GM21723 (cell line): ENCODE measurements at regions not wholly inside any gene's neighbourhood (a gene's known extent, or its start where the extent isn't known, plus 50 kb on each side); places are given as distances from the start of the nearest gene placed in this dataset.

ENCODE experiments used
- ATAC-seq: cut with Tn5 transposase; IDR thresholded peaks from one replicate; pipeline ENCODE4 v1.9.1; 2021; ENCODE audit warnings: mild to moderate bottlenecking, moderate library complexity; ENCODE audit not compliant: unreplicated experiment

- ATAC-seq: no peak
Observed at GRCh38 chr2:242022550-242023290, 153.2 kb downstream of the RTP5 start.

GRCh38 chr2:242024751-242025355, 155.3 kb downstream of the RTP5 start:
- ATAC-seq: no peak

DNA sequence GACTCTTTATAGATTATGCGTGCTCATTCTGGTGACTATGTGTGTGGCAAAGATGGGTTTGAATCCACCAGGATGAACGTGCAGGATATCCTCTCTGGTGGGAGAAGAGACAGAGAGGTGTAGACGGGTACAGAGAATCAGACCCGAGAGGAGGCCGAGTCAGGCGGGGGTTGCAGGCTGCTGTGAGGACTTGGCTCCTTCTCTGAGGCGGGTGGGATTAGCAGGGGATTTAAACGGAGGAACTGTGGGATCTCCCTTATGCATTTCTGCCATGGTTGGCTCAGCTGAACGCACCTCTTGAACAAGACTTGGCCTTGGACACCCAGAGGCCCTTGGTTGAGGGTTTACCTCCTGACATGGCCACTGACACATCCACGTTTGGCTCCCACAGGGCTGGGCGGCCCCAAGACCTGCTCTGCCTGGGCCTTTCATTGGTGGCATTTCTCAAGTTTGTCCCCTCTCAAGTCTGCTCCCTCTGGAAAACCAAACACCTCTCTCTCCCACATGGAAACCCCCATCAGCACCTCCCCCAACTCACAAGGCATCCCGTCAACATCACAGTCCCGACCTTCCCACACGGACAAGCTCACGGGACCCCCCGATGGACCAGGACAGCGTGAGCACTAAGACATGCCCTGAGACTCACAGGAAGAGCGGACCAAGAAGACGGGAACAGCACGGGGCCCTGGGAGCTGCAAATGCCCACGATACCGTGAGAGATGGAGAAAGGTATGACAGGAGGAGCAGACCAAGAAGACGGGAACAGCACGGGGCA, 158.3 kb downstream of the RTP5 start:
- ATAC-seq: no peak

- ATAC-seq: no peak
Observed at GRCh38 chr2:242029422-242030225, 160.1 kb downstream of the RTP5 start.

GRCh38 chr2:242030226-242030575, 160.7 kb downstream of the RTP5 start:
- no peak for ATAC-seq

- ATAC-seq: no peak
Observed at GRCh38 chr2:242030858-242031257, 161.3 kb downstream of the RTP5 start.

DNA sequence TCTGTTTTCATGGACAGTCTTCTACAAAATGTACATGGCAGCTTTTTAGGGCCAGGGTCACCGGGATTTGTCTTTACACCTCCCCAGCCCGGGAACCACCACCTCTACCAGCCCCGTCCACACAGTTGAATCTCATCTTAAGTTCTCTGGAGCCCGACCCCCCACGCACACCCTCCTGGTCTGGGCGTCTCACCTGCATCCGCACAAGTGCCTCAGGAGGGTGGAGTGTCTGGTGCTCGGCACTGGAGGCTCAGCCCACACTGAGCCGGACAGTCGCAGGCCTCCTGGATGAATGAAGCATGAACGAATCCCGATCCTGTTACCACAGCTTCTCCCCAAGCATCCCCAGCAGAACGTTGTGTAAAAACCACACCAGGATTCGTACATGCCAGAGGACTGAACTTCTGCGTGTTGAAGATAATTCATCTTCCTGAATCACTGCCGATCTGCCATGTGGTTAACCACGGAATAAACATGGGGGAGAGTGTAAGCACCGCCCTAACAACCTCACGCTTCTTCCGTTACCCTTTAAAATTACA, 162.0 kb downstream of the RTP5 start:
- ATAC-seq: no peak

GRCh38 chr2:242032780-242033656, 163.5 kb downstream of the RTP5 start:
- no peak for ATAC-seq

GRCh38 chr2:242034138-242034537, 164.6 kb downstream of the RTP5 start:
- no peak for ATAC-seq

- ATAC-seq: no peak
Observed at GRCh38 chr2:242034996-242035814, 165.7 kb downstream of the RTP5 start.

DNA sequence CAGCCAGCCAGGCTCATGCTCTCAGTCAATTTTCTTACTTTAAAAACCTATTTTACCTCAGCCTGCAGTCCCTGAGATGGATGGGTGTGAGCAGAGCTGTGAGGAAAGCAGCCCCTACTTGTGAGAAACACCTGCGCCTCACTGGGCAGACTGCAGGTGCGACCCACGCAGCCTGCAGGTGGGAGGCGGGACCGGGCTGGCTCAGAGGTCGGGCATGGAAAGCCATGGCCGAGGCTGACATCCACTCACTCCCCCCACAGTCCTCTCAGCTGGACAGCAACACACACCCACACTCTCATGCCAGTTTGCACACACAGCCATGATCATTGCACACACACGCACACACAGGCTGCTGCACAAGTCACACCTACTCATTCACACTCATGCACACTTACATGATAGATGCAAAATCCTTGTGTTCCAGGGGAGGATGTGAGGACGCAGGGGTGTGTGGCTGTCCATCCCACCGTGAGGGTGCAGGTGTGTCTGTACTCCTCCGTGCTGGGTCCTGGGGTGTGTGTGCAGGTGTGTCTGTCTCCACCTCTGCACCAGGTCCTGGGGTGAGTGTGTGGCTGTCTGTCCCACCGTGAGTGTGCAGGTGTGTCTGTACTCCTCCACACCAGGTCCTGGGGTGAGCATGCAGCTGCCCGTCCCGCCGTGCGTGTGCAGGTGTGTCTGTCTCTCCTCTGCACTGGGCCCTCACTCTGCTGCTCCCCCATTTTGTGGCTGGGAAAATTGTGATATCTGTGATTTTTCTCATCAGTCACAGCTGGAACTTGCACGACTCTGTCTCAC, 166.5 kb downstream of the RTP5 start:
- ATAC-seq: no peak

GRCh38 chr2:242036653-242036950, 167.1 kb downstream of the RTP5 start:
- no peak for ATAC-seq

GRCh38 chr2:242038166-242038927, 168.8 kb downstream of the RTP5 start:
- ATAC-seq: no peak

DNA sequence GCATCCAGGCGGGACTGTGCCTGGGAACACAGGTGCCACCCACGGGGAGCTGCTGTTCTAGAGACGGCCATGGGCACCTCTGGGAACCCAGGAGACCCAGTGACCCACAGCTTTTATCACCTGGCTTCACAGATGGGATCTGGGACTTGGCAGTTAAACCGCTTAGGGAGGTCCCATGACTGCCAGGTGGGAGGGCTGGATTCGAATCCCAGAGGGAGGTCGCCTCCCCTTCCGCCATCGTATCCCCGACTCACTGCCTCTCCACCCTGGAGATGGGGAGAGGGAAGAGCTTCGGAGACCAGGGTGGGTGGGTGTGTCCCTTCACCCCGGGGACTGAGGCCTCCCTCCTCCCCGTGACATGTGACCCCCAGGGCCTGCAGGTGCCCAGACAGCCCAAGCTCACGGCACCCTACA, 169.4 kb downstream of the RTP5 start:
- ATAC-seq: no peak

- no peak for ATAC-seq
Observed at GRCh38 chr2:242040303-242040655, 170.8 kb downstream of the RTP5 start.

DNA sequence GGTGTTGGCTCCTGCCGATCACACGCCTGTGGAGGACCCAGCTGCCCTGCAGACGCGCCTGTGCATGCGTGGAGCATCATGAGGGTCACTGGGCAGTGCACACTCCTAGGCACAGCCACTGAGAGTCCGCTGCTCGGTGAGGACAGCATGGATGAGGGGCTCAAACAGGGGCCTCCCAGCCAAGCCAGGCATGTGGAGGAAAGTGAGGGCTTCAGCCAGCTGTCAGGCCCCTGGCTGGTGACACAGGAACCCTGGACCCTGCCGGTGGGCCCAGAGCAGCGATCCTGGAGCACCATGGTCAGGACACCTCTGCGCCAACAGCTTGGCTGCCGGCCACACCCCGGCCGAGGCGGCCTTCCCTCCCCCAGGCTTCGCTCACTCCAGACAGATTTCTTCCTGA, 171.2 kb downstream of the RTP5 start:
- ATAC-seq: no peak

DNA sequence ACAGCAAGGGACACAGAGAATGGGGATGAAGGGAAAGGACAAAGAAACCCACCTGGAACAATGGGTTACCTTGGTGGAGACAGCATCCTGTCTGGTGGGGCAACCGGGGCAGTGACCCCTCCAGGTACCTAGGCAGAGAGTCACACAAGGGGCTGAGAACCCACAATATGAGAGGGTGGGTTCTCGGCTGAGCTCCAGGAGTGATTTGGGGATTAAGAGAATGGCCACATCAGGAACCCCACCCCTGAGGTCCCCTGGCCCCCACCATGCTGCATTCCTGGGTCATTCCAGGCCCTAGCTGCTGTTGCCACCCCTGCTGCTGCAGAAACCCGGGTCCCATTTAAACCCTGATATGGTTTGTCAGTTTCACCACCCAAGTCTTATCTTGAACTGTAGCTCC, 172.3 kb downstream of the RTP5 start:
- ATAC-seq: no peak
